Body of pancreas (tissue), 4 donors: ENCODE measurements at regions not wholly inside any gene's neighbourhood (a gene's known extent, or its start where the extent isn't known, plus 50 kb on each side); places are given as distances from the start of the nearest gene placed in this dataset.

ENCODE experiments used
- ATAC-seq: fragments of 150-250 bp; one replicate; pipeline ENCODE4 v1.9.1; 2016
- DNase-seq, 4 donors: peaks; one replicate each; pipeline ENCODE4 v3.0.0-alpha.2; 2019
- H3K27ac ChIP-seq, 4 donors: fragments of 200-600 bp; sonication (generic); 1 replicate in 3 of 4; 2 replicates in 1 of 4; pipeline versions ENCODE4 v1.5.1 to v1.6.1; 2016 to 2019; ENCODE audit warnings: mild to moderate bottlenecking in 1 of 4, mixed read lengths in 1 of 4, moderate library complexity in 1 of 4
- H3K27me3 ChIP-seq, 2 donors: fragments of 200-600 bp; sonication (generic); one replicate each; pipeline ENCODE4 v1.6.0; 2016; ENCODE audit warnings: mild to moderate bottlenecking in 1 of 2
- H3K36me3 ChIP-seq, 2 donors: fragments of 200-600 bp; sonication (generic); replicated peaks in 1 of 2; 2 replicates each; pipeline ENCODE4 v1.5.1; 2016; ENCODE audit warnings: low read depth in 2 of 2; ENCODE audit not compliant: insufficient read depth in 1 of 2
- H3K4me1 ChIP-seq: fragments of 200-600 bp; sonication (generic); one replicate; pipeline ENCODE4 v1.6.0; 2016
- H3K4me3 ChIP-seq, 2 donors: fragments of 200-600 bp; sonication (generic); 1 replicate in 1 of 2; 2 replicates in 1 of 2; pipeline ENCODE4 v1.5.1; 2016 to 2019
- H3K9me3 ChIP-seq, 3 donors: fragments of 200-600 bp; sonication (generic); 1 replicate in 2 of 3; 2 replicates in 1 of 3; pipeline ENCODE4 v1.5.1; 2016
- CTCF ChIP-seq, 7 experiments: fragments of 450-650 bp in 4 of 7; fragments of 200-600 bp in 3 of 7; sonication (generic) in 3 of 7; IDR thresholded peaks; one replicate each; pipeline ENCODE4 v1.5.1; 2016 to 2019; ENCODE audit warnings: antibody characterized with exemption in 7 of 7
- POLR2A ChIP-seq, 3 donors: fragments of 450-650 bp; IDR thresholded peaks; one replicate each; pipeline ENCODE4 v1.6.1; 2016; ENCODE audit warnings: antibody characterized with exemption in 3 of 3, mild to moderate bottlenecking in 2 of 3
- WGBS, 2 donors: methylation state at CpG; one replicate each; pipeline ENCODE4 v1.1.5; 2017; 5-methylcytosine and 5-hydroxymethylcytosine counted together
- intact Hi-C: fragments of 100-400 bp; cut with DNase I; formaldehyde crosslinking; loops from one replicate; pipeline ENCODE4 v1.15.1; 2023

- Histone ChIP-seq H3K9me3 (no peaks in the 10 kb centered on the region), H3K27me3 (no peaks in the 10 kb centered on the region), H3K36me3 (no peaks in the 10 kb centered on the region), H3K27ac (no peak overlapping the region), H3K4me3 (no peak overlapping the region), H3K4me1 (no peaks in the 10 kb centered on the region)
- ATAC-seq (no peak), DNase-seq (no peak)
- WGBS, 2 donors = 70 to 71% methylated on average over 8 of the region's 8 CpGs
- no peak for TF ChIP-seq POLR2A (IDR thresholded peaks at IDR 0.05)
- intact Hi-C loops = no loop called here
These were observed 294.1 kb upstream of the CD180 start for GRCh38 chr5:67490543-67491321.

GRCh38 chr5:67488885-67489284 lies 292.3 kb upstream of the CD180 start:
- ATAC-seq (no peak), DNase-seq (no peak)
- no peaks in the 10 kb centered on the region for H3K4me1 ChIP-seq
- no peak overlapping the region for H3K4me3 ChIP-seq
- H3K27me3 ChIP-seq = no peaks in the 10 kb centered on the region
- H3K9me3 ChIP-seq = no peaks in the 10 kb centered on the region
- no peak for TF ChIP-seq POLR2A (IDR thresholded peaks at IDR 0.05)
- no peak for TF ChIP-seq CTCF (IDR thresholded peaks at IDR 0.05)
- H3K36me3 ChIP-seq = no peaks in the 10 kb centered on the region
- intact Hi-C loops = no loop called here
- no peak overlapping the region for H3K27ac ChIP-seq
- 81 to 83% methylated on average over 4 of the region's 4 CpGs for WGBS, 2 donors

- Histone ChIP-seq H3K4me1 (no peaks in the 10 kb centered on the region), H3K9me3 (no peaks in the 10 kb centered on the region), H3K4me3 (no peak overlapping the region), H3K36me3 (no peaks in the 10 kb centered on the region), H3K27me3 (no peaks in the 10 kb centered on the region), H3K27ac (no peak overlapping the region)
- WGBS, 2 donors = 74 to 77% methylated on average over 4 of the region's 4 CpGs
- no peak for TF ChIP-seq POLR2A (IDR thresholded peaks at IDR 0.05)
- no peak for TF ChIP-seq CTCF (IDR thresholded peaks at IDR 0.05)
- DNase-seq (no peak), ATAC-seq (no peak)
- intact Hi-C loops = no loop called here
These were observed 291.3 kb upstream of the CD180 start for GRCh38 chr5:67487862-67488261.

GRCh38 chr5:67483453-67484030 lies 286.9 kb upstream of the CD180 start:
- 62 to 71% methylated on average over 2 of the region's 2 CpGs for WGBS, 2 donors
- intact Hi-C loops = no loop called here
- H3K4me3 ChIP-seq = no peak overlapping the region
- no peak overlapping the region for H3K27ac ChIP-seq
- no peaks in the 10 kb centered on the region for H3K27me3 ChIP-seq
- no peak for TF ChIP-seq CTCF (IDR thresholded peaks at IDR 0.05)
- no peak for TF ChIP-seq POLR2A (IDR thresholded peaks at IDR 0.05)
- ATAC-seq (no peak), DNase-seq (no peak)
- H3K9me3 ChIP-seq = no peaks in the 10 kb centered on the region
- no peaks in the 10 kb centered on the region for H3K4me1 ChIP-seq
- H3K36me3 ChIP-seq = no peaks in the 10 kb centered on the region

- intact Hi-C loops = no loop called here
- no peak for TF ChIP-seq CTCF (IDR thresholded peaks at IDR 0.05)
- TF ChIP-seq POLR2A (IDR thresholded peaks at IDR 0.05) = no peak
- Histone ChIP-seq H3K27ac (no peak overlapping the region), H3K36me3 (no peaks in the 10 kb centered on the region), H3K9me3 (no peaks in the 10 kb centered on the region), H3K4me1 (no peaks in the 10 kb centered on the region), H3K27me3 (no peaks in the 10 kb centered on the region), H3K4me3 (no peak overlapping the region)
- ATAC-seq (no peak), DNase-seq (no peak)
- 84 to 100% methylated on average over 1 of the region's 1 CpG for WGBS, 2 donors
These were observed 284.8 kb upstream of the CD180 start for GRCh38 chr5:67481362-67481761.
